Panc1 (cell line): ENCODE measurements at regions not wholly inside any gene's neighbourhood (a gene's known extent, or its start where the extent isn't known, plus 50 kb on each side); places are given as distances from the start of the nearest gene placed in this dataset.

Experiments used
- REST ChIP-seq, 2 experiments: IDR thresholded peaks; 2 replicates each; pipeline ENCODE4 v1.6.1; 2011 to 2012; ENCODE audit warnings: low read depth in 2 of 2, control low read depth in 1 of 2, low read length in 1 of 2, mild to moderate bottlenecking in 1 of 2, moderate library complexity in 1 of 2; ENCODE audit not compliant: insufficient read depth in 1 of 2
- TF ChIP-seq, protein P1 (sequence below): fragments of 450-650 bp; IDR thresholded peaks from 2 replicates; pipeline ENCODE4 v1.5.1; 2017; ENCODE audit warnings: mild to moderate bottlenecking

DNA sequence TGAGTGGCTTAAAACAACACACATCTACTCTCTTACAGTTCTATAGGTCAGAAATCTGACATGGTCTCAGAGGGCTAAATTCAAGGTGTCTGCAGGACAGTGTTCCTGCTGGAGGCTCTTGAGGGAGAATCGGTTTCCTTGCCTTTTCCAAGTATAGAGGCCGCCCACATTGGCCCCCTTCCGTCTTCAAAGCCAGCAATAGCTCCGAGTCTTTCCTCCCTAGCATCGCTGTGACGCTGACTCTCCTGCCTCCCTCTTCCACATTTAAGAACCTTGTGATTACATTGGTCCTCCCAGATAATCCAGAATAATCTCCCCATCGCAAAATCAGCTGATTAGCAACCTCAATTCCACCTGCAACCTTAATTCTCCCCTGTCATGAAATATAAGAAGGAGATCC is 81.3 kb upstream of the IER5L start:
- TF ChIP-seq, protein P1, sequence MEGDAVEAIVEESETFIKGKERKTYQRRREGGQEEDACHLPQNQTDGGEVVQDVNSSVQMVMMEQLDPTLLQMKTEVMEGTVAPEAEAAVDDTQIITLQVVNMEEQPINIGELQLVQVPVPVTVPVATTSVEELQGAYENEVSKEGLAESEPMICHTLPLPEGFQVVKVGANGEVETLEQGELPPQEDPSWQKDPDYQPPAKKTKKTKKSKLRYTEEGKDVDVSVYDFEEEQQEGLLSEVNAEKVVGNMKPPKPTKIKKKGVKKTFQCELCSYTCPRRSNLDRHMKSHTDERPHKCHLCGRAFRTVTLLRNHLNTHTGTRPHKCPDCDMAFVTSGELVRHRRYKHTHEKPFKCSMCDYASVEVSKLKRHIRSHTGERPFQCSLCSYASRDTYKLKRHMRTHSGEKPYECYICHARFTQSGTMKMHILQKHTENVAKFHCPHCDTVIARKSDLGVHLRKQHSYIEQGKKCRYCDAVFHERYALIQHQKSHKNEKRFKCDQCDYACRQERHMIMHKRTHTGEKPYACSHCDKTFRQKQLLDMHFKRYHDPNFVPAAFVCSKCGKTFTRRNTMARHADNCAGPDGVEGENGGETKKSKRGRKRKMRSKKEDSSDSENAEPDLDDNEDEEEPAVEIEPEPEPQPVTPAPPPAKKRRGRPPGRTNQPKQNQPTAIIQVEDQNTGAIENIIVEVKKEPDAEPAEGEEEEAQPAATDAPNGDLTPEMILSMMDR = no peak
- no peak for TF ChIP-seq REST (IDR thresholded peaks at IDR 0.05; ENCODE audit: insufficient read depth in 1 of 2, low read depth in 2 of 2, low read length in 1 of 2)
